Tibial nerve (tissue), 4 donors: ENCODE measurements at regions not wholly inside any gene's neighbourhood (a gene's known extent, or its start where the extent isn't known, plus 50 kb on each side); places are given as distances from the start of the nearest gene placed in this dataset.

Experiments
- EP300 ChIP-seq, 2 donors: sonication (generic); formaldehyde crosslinking; IDR thresholded peaks; one replicate each; pipeline ENCODE4 v1.6.1; 2017; ENCODE audit warnings: antibody characterized with exemption in 2 of 2, mild to moderate bottlenecking in 1 of 2
- POLR2A ChIP-seq, 2 donors: fragments of 450-650 bp; IDR thresholded peaks; one replicate each; pipeline ENCODE4 v1.6.1; 2017; ENCODE audit warnings: antibody characterized with exemption in 2 of 2, mild to moderate bottlenecking in 2 of 2, moderate library complexity in 2 of 2
- TF ChIP-seq, protein P1 (sequence below), 5 experiments: fragments of 200-600 bp in 3 of 5; fragments of 450-650 bp in 2 of 5; sonication (generic) in 3 of 5; IDR thresholded peaks; one replicate each; pipeline ENCODE4 v1.5.1; 2016 to 2019; ENCODE audit warnings: antibody characterized with exemption in 5 of 5, mild to moderate bottlenecking in 3 of 5, moderate library complexity in 2 of 5

DNA sequence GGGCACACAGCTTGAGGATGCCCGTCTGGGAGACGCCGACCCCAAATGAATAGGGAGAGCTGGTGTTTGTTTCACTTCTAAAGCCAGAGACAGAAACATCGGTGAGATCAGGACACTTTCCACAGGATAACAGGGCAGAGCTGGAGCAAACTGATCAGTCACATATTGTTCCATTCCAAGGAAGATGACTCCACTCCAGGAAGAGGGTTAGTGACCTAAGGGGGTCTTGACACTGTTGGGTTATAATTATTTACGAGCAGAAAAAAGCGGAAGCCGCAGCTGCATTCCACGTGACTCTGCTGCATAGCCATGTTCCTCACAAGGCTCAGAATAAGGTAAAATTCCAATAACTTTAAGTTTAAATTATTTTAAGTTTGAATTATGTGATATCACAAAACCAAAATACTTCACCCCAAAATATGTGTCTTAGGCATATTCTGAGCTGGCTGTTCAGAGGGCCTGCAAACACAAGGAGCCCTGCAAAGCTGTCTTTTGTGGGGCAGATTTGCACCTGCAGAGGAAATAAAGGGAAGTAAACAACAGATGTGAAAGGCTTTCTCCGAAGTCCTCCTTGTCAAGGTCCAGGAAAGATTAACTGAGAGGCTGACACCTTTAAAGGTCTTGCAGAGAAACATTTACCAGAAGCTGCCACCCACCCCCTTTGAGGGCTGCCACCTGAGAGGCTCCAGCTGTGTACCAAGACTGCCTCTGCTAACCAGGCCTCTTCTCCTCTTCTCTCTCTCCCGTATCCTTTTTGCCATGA is 819.2 kb downstream of the UQCRFS1 start:
- TF ChIP-seq, protein P1, sequence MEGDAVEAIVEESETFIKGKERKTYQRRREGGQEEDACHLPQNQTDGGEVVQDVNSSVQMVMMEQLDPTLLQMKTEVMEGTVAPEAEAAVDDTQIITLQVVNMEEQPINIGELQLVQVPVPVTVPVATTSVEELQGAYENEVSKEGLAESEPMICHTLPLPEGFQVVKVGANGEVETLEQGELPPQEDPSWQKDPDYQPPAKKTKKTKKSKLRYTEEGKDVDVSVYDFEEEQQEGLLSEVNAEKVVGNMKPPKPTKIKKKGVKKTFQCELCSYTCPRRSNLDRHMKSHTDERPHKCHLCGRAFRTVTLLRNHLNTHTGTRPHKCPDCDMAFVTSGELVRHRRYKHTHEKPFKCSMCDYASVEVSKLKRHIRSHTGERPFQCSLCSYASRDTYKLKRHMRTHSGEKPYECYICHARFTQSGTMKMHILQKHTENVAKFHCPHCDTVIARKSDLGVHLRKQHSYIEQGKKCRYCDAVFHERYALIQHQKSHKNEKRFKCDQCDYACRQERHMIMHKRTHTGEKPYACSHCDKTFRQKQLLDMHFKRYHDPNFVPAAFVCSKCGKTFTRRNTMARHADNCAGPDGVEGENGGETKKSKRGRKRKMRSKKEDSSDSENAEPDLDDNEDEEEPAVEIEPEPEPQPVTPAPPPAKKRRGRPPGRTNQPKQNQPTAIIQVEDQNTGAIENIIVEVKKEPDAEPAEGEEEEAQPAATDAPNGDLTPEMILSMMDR (IDR thresholded peaks at IDR 0.05) = no peak
- TF ChIP-seq EP300 (IDR thresholded peaks at IDR 0.05) (no peak), POLR2A (IDR thresholded peaks at IDR 0.05) (no peak)
